Heart left ventricle (tissue), 13 donors: ENCODE measurements at regions not wholly inside any gene's neighbourhood (a gene's known extent, or its start where the extent isn't known, plus 50 kb on each side); places are given as distances from the start of the nearest gene placed in this dataset.

Experiments
- CTCF ChIP-seq, 12 donors: fragments of 200-600 bp; sonication (generic) in 4 of 12; IDR thresholded peaks; one replicate each; pipeline versions ENCODE4 v1.5.0 to v1.8.0; 2018 to 2022; ENCODE audit warnings: antibody characterized with exemption in 12 of 12, mild to moderate bottlenecking in 5 of 12
- POLR2A ChIP-seq, 2 donors: fragments of 450-650 bp; IDR thresholded peaks; one replicate each; pipeline ENCODE4 v1.6.1; 2017; ENCODE audit warnings: antibody characterized with exemption in 2 of 2, mild to moderate bottlenecking in 2 of 2, moderate library complexity in 2 of 2
- donor health status: ischemic (EF 13 %, LVEDD 7.1; RV severe dilation, severe dysfunction).
- donor health status: DM: no; HTN: yes; CAD: no.
- donor health status: DM: no; HTN: no; CAD: no.
- donor health status: ischemic (EF 25% LVEDD 6.9; RV normal size, moderate dysfunction).
- donor health status: ischemic (EF 25% LVEDD 5.7; RV mildly dilated, moderate dysfunction).
- donor health status: ischemic (EF 35%, LVEDD 5.7; RV mildly dilated, moderate dysfunction).
- donor health status: nonischemic (EF 11% LVEDD 7.7; RV severe dilation, severe dysfunction).
- donor health status: DM: yes; HTN: yes; CAD: no.
- donor health status: PGD.
- donor health status: ischemic (EF 29% LVEDD 5.4; RV normal size, mild dysfunction).
- donor health status: nonischemic (EF 23%, LVEDD 6.1; RV moderate dilation, normal function).

- peak in 1 of 12 donors; percentile 6 for TF ChIP-seq CTCF (IDR thresholded peaks at IDR 0.05)
- no peak for TF ChIP-seq POLR2A (IDR thresholded peaks at IDR 0.05)
Measured at GRCh38 chr6:112986321-112986720, 639.2 kb downstream of the RFPL4B start.
